Ovary (tissue), 3 donors: ENCODE measurements at regions not wholly inside any gene's neighbourhood (a gene's known extent, or its start where the extent isn't known, plus 50 kb on each side); places are given as distances from the start of the nearest gene placed in this dataset.

Experiments used
- CTCF ChIP-seq, 3 donors: fragments of 450-650 bp in 2 of 3; fragments of 200-600 bp in 1 of 3; IDR thresholded peaks; one replicate each; pipeline versions ENCODE4 v1.5.1 to v1.8.0; 2016 to 2022; ENCODE audit warnings: antibody characterized with exemption in 3 of 3, mild to moderate bottlenecking in 1 of 3
- EP300 ChIP-seq: sonication (generic); formaldehyde crosslinking; IDR thresholded peaks from one replicate; pipeline ENCODE4 v1.6.1; 2017; ENCODE audit warnings: antibody characterized with exemption
- POLR2A ChIP-seq: fragments of 450-650 bp; IDR thresholded peaks from one replicate; pipeline ENCODE4 v1.6.1; 2017; ENCODE audit warnings: antibody characterized with exemption, mild to moderate bottlenecking, moderate library complexity
- donor health status: DM: no; HTN: no; CAD: no.

- TF ChIP-seq CTCF (IDR thresholded peaks at IDR 0.05) = no peak
- no peak for TF ChIP-seq EP300
- no peak for TF ChIP-seq POLR2A
Observed at GRCh38 chr11:69368119-69368880, 74.3 kb downstream of the MYEOV start.
